ENCODE measurements at regions not wholly inside any gene's neighbourhood (a gene's known extent, or its start where the extent isn't known, plus 50 kb on each side); places are given as distances from the start of the nearest gene placed in this dataset.

DNA sequence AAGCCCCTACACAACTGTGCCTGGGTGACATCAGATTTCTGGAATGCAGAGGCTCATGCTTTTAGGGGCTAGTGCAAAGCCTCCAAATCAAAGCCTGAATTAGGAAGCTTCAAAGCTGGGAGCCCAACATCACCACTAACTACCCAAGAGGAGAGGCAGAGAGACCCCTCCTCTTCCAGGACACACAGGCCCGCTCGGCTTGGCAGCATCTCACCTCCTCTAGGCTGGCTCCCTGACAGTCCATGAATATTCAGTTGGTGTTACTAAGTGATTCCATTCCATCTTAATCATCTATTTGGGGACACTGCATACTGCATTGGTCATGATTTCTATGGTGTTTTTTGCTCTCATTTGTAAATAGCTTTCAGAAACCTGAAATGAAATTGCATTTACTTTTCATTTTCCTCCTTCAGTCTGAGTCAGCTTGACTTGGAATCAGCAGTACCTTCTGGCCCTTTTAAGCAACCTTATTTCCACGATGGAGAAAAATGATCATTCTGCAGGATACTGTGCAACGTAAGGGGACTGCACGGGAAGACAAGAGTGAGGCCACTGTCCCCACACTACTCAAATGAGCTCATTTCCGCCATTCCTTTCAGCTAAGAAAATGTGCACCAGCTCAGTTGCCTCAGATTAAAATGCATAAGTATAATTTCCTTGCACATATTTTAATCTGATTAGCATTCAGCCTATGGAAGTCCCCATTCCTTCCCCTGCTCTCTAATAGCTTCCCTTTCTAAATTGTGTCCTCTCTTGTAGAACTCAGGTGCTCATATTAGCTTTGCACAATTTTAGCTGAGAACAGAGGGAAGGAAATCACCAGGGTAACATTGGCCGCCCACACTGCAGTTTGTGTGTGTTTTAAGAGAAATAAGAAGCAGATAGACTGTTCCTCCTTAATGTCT lies 219.9 kb downstream of the RFC3 start:
- TF ChIP-seq, protein P1, sequence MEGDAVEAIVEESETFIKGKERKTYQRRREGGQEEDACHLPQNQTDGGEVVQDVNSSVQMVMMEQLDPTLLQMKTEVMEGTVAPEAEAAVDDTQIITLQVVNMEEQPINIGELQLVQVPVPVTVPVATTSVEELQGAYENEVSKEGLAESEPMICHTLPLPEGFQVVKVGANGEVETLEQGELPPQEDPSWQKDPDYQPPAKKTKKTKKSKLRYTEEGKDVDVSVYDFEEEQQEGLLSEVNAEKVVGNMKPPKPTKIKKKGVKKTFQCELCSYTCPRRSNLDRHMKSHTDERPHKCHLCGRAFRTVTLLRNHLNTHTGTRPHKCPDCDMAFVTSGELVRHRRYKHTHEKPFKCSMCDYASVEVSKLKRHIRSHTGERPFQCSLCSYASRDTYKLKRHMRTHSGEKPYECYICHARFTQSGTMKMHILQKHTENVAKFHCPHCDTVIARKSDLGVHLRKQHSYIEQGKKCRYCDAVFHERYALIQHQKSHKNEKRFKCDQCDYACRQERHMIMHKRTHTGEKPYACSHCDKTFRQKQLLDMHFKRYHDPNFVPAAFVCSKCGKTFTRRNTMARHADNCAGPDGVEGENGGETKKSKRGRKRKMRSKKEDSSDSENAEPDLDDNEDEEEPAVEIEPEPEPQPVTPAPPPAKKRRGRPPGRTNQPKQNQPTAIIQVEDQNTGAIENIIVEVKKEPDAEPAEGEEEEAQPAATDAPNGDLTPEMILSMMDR (IDR thresholded peaks at IDR 0.05), result no peak
- TF ChIP-seq EZH2 (IDR thresholded peaks at IDR 0.05; ENCODE audit: borderline replicate concordance, insufficient read depth, low read depth, low read length, poor library complexity, severe bottlenecking), result no peak
